Spinal cord (tissue), 9 donors: ENCODE measurements at regions not wholly inside any gene's neighbourhood (a gene's known extent, or its start where the extent isn't known, plus 50 kb on each side); places are given as distances from the start of the nearest gene placed in this dataset.

Experiments
- DNase-seq, 6 donors: peaks; one replicate each; pipeline versions ENCODE4 v3.0.0 to v3.0.0-alpha.2; 2013 to 2015; ENCODE audit warnings: low spot score in 6 of 6, low read depth in 4 of 6
- H3K27ac ChIP-seq: one replicate; pipeline ENCODE4 v1.5.1; 2013; ENCODE audit warnings: low read depth, low read length, control low read depth
- H3K27me3 ChIP-seq: one replicate; pipeline ENCODE4 v1.6.1; 2013; ENCODE audit warnings: low read length; ENCODE audit not compliant: control insufficient read depth, insufficient read depth
- H3K36me3 ChIP-seq: one replicate; pipeline ENCODE4 v1.6.1; 2013; ENCODE audit warnings: low read length; ENCODE audit not compliant: control insufficient read depth, insufficient read depth
- H3K4me1 ChIP-seq: one replicate; pipeline ENCODE4 v1.6.1; 2013; ENCODE audit warnings: low read length; ENCODE audit not compliant: control insufficient read depth, insufficient read depth
- H3K4me3 ChIP-seq: one replicate; pipeline ENCODE4 v1.5.1; 2013; ENCODE audit warnings: low read depth, low read length, control low read depth
- H3K9me3 ChIP-seq: one replicate; pipeline ENCODE4 v1.6.1; 2013; ENCODE audit warnings: low read length; ENCODE audit not compliant: control insufficient read depth, insufficient read depth
- WGBS: methylation state at CpG from one replicate; pipeline ENCODE4 v1.1.5; 2013; ENCODE audit warnings: missing lambda C conversion rate; ENCODE audit not compliant: insufficient coverage; 5-methylcytosine and 5-hydroxymethylcytosine counted together
- donor health status: healthy.

DNA sequence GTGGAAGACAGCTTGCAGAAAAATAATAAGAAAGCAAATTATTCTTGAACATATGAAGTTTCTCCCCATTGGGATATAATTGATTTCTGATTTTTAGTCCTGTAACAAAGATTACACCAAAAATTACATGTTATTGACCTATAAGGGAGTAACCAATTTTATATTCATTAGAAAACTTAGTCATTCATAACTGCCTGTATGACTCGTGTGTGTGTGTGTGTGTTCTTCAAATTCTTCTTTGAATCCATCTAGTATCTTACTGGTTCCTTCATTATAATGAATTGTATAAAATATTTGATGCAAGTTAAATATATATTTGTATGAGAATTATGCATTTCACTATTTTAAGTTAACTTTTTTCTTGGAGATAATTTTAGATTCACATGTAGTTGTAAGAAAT, 310.4 kb downstream of the HAO1 start:
- no peaks in the 10 kb centered on the region for H3K4me1 ChIP-seq
- H3K4me3 ChIP-seq: no peak overlapping the region
- H3K9me3 ChIP-seq: no peaks in the 10 kb centered on the region
- H3K36me3 ChIP-seq: no peaks in the 10 kb centered on the region
- whole genome bisulfite sequencing: no CpG with 5 or more reads among the region's 1 CpG
- DNase-seq: no peak
- no peak overlapping the region for H3K27ac ChIP-seq
- H3K27me3 ChIP-seq: no peaks in the 10 kb centered on the region

DNA sequence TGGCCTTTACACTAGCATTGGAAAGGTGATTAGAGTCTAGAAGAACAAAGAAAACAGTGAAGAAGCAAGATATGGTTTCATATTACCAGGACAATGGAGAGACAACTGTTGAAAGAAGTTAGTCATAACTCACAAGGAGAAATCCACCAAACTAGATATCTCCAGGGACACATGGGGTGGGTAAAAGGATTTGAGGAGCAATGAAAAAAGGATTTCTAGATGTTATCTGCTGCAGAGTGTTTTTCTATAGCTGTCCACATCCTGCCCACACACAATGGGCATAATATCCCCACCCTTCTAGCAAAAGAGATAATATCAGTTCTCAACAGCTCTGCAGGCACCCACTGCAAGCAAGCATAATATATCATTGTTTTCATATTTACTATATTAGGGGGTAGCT, 303.1 kb downstream of the HAO1 start:
- H3K9me3 ChIP-seq: no peaks in the 10 kb centered on the region
- H3K27me3 ChIP-seq: no peaks in the 10 kb centered on the region
- no peaks in the 10 kb centered on the region for H3K36me3 ChIP-seq
- no peak overlapping the region for H3K27ac ChIP-seq
- H3K4me3 ChIP-seq: no peak overlapping the region
- H3K4me1 ChIP-seq: no peaks in the 10 kb centered on the region
- no peak for DNase-seq

- Histone ChIP-seq H3K4me1 (no peaks in the 10 kb centered on the region), H3K27ac (no peak overlapping the region), H3K9me3 (no peaks in the 10 kb centered on the region), H3K27me3 (no peaks in the 10 kb centered on the region), H3K36me3 (no peaks in the 10 kb centered on the region), H3K4me3 (no peak overlapping the region)
- WGBS: 88% methylated on average over 2 of the region's 6 CpGs
- no peak for DNase-seq
Measured at GRCh38 chr20:7650086-7650879, 290.0 kb downstream of the HAO1 start.

DNA sequence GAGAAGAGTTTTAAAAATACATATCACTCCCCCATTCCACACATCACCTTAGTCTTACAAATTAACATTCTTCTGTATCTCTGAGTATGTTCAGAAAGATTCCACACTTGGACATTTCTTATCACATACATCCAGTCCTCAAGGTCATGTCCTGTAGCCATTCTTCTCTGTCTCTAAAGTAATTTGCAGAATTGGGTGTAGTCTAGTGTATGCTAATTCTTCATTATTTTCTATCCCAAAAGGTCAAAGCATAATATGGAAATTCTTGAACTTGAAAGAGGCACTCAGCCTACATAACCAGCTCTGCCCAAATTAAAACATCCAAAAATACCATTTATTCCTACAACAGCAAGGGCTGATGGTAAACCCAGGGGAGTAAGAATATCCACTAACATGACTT, 286.0 kb downstream of the HAO1 start:
- Histone ChIP-seq H3K27ac (no peak overlapping the region), H3K27me3 (no peaks in the 10 kb centered on the region), H3K4me3 (no peak overlapping the region), H3K36me3 (no peaks in the 10 kb centered on the region), H3K9me3 (no peaks in the 10 kb centered on the region), H3K4me1 (no peaks in the 10 kb centered on the region)
- DNase-seq: no peak

DNA sequence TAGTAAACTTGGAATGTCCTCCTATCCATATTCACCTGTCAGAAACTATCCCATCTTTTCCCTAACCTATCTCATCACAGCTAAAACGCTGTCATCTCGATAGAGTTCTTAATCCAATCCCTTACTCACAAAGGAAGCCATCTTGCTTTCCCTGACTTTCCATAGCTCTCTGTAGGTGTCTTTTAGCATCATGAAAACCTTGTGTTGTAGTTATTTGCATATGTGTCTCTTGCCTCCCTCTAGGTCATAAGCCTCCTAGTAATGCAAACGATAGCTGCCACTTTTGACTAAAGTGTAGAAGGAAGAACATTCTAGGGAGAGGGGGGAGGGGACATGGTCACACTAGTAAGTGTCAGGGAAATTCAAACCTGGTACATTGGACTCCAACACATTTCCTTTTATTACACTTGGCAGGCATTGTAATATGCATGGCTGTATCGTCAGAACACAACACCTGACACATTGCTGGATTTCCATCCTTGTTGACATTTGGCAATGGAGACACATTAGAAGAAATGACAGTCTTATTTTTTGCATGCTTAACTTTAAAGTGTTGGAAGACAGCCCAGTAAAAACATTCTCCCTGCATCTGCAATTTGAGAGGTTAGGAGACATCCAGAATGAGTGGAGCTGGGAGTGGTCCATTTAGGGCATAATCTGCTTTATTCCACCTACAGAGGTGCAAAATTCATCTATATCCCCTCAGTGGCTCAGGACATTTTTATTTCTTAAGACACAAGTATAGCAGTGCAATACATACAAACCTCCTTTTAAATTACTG, 283.4 kb downstream of the HAO1 start:
- Histone ChIP-seq H3K4me3 (no peak overlapping the region), H3K27me3 (no peaks in the 10 kb centered on the region), H3K27ac (no peak overlapping the region), H3K36me3 (no peaks in the 10 kb centered on the region), H3K9me3 (no peaks in the 10 kb centered on the region), H3K4me1 (no peaks in the 10 kb centered on the region)
- no CpG with 5 or more reads among the region's 4 CpGs for WGBS
- DNase-seq: peak in 1 of 6 donors; percentile 10

- Histone ChIP-seq H3K4me3 (no peak overlapping the region), H3K4me1 (no peaks in the 10 kb centered on the region), H3K36me3 (no peaks in the 10 kb centered on the region), H3K9me3 (no peaks in the 10 kb centered on the region), H3K27me3 (no peaks in the 10 kb centered on the region), H3K27ac (no peak overlapping the region)
- no peak for DNase-seq
- WGBS: 91% methylated on average over 1 of the region's 2 CpGs
Measured at GRCh38 chr20:7657569-7657968, 282.7 kb downstream of the HAO1 start.

DNA sequence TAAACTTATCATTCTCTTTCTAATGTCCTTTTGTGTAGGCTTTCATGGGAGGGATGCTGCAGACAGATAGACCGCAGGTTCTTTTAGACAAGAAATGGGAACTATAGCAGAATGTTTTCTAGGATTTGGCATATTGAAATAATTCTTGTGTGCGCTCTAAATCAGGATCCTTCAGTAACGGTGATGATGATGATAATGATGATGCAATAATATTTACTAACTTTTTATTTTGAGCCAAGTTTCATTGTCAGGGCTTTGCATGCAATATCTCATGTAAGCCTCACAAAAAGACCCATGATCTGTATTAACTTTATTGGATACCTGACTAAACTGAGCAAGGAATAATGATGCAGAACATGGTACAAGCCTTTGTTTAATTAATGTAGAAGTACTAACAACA, 280.1 kb downstream of the HAO1 start:
- H3K27me3 ChIP-seq: no peaks in the 10 kb centered on the region
- H3K4me3 ChIP-seq: no peak overlapping the region
- H3K36me3 ChIP-seq: no peaks in the 10 kb centered on the region
- H3K27ac ChIP-seq: no peak overlapping the region
- H3K9me3 ChIP-seq: no peaks in the 10 kb centered on the region
- DNase-seq: no peak
- no CpG with 5 or more reads among the region's 3 CpGs for WGBS
- H3K4me1 ChIP-seq: no peaks in the 10 kb centered on the region

DNA sequence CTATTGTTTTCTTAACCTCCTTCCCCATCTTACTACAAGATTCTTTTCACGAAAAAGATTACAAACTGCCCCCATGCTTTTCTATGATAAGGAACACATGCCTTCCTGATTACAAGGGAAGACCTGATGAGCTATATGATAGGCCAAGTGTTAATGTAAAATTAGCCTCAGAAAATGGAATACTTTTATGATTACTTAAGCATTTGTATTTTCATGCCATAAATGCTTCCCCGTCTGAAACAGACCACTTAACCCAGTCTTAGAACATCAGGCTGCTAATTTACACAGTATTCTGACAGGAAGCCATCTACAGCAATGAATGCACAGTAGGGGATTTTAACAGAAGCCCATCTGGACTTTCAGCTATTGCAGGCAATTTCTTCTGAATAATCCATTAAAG, 274.9 kb downstream of the HAO1 start:
- Histone ChIP-seq H3K4me3 (no peak overlapping the region), H3K27ac (no peak overlapping the region), H3K9me3 (no peaks in the 10 kb centered on the region), H3K27me3 (no peaks in the 10 kb centered on the region), H3K4me1 (no peaks in the 10 kb centered on the region), H3K36me3 (no peaks in the 10 kb centered on the region)
- DNase-seq: peak in 2 of 6 donors; percentile 17 to 29
- no CpG with 5 or more reads among the region's 2 CpGs for WGBS

- Histone ChIP-seq H3K9me3 (no peaks in the 10 kb centered on the region), H3K36me3 (no peaks in the 10 kb centered on the region), H3K27ac (no peak overlapping the region), H3K4me1 (no peaks in the 10 kb centered on the region), H3K27me3 (no peaks in the 10 kb centered on the region), H3K4me3 (no peak overlapping the region)
- no CpG with 5 or more reads among the region's 4 CpGs for WGBS
- no peak for DNase-seq
Measured at GRCh38 chr20:7667194-7667593, 273.1 kb downstream of the HAO1 start.

DNA sequence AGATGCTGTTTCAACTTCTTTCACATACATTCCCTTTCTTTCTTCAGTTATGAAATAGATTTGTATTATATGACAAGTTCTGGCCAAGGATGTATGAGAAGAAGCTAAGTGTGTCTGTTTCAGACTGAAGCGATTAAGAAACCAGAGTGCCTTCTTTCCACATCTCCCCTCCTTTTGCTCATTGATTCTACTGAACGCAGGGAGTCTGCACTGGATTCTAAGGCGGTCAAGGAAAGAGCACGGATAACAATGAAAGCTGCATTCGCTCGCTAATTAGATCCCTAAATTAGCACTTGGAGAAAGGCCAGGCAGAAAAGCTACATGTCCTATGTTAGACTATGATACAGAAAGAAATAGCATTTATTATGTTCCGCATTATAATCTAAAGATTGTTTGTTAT, 267.7 kb downstream of the HAO1 start:
- no peaks in the 10 kb centered on the region for H3K9me3 ChIP-seq
- no CpG with 5 or more reads among the region's 7 CpGs for WGBS
- H3K27me3 ChIP-seq: no peaks in the 10 kb centered on the region
- DNase-seq: peak in 2 of 6 donors; percentile 45 to 52
- no peak overlapping the region for H3K27ac ChIP-seq
- no peaks in the 10 kb centered on the region for H3K4me1 ChIP-seq
- H3K36me3 ChIP-seq: no peaks in the 10 kb centered on the region
- no peak overlapping the region for H3K4me3 ChIP-seq
